LHCN-M2 (cell line): ENCODE measurements at regions not wholly inside any gene's neighbourhood (a gene's known extent, or its start where the extent isn't known, plus 50 kb on each side); places are given as distances from the start of the nearest gene placed in this dataset.

Experiments
- DNase-seq: peaks from one replicate; pipeline ENCODE4 v3.0.0-alpha.2; 2012; ENCODE audit warnings: low read depth

GRCh38 chr20:8990770-8991169 is 78.1 kb upstream of the PLCB4 start:
- no peak for DNase-seq

- DNase-seq = no peak
These were observed 74.8 kb upstream of the PLCB4 start for GRCh38 chr20:8994045-8994444.

GRCh38 chr20:8995761-8996160 is 73.1 kb upstream of the PLCB4 start:
- no peak for DNase-seq

GRCh38 chr20:8996817-8997512 is 71.9 kb upstream of the PLCB4 start:
- DNase-seq = no peak

GRCh38 chr20:8997701-8998117 is 71.2 kb upstream of the PLCB4 start:
- DNase-seq = no peak

- DNase-seq = no peak
These were observed 57.8 kb upstream of the PLCB4 start for GRCh38 chr20:9011121-9011520.

- peak; percentile 45 for DNase-seq
These were observed 53.5 kb upstream of the PLCB4 start for GRCh38 chr20:9015232-9015983.

GRCh38 chr20:9015984-9016324 is 52.9 kb upstream of the PLCB4 start:
- peak; percentile 70 for DNase-seq

GRCh38 chr20:9018346-9018745 is 50.5 kb upstream of the PLCB4 start:
- no peak for DNase-seq
